PC-9 (cell line): ENCODE measurements at regions not wholly inside any gene's neighbourhood (a gene's known extent, or its start where the extent isn't known, plus 50 kb on each side); places are given as distances from the start of the nearest gene placed in this dataset.

ENCODE experiments used
- CTCF ChIP-seq: fragments of 200-600 bp; sonication (generic); conservative IDR thresholded peaks from 2 replicates; pipeline ENCODE4 v1.6.1; 2017; ENCODE audit warnings: mixed run types, antibody characterized with exemption, mild to moderate bottlenecking, moderate library complexity
- EZH2 ChIP-seq: fragments of 200-600 bp; sonication (generic); IDR thresholded peaks from 2 replicates; pipeline ENCODE4 v1.8.0; 2017; ENCODE audit warnings: antibody characterized with exemption, low read depth

GRCh38 chr13:53264751-53265385 is 236.3 kb downstream of the OLFM4 start:
- no peak for TF ChIP-seq CTCF
- TF ChIP-seq EZH2, result no peak
